ENCODE measurements at regions not wholly inside any gene's neighbourhood (a gene's known extent, or its start where the extent isn't known, plus 50 kb on each side); places are given as distances from the start of the nearest gene placed in this dataset.
"Not testable (repeated sequence)": the region's sequence is repeated elsewhere in the genome, so short reads cannot be mapped to it uniquely, and the experiment has no call there.

- POLR2A ChIA-PET; CTCF ChIA-PET; BruUV-seq (replicated peaks): not testable (repeated sequence)
Measured at GRCh38 chr9:41048672-41049071, 79.8 kb downstream of the FOXD4L6 start.

GRCh38 chr9:41047792-41048191, 80.7 kb downstream of the FOXD4L6 start:
- intact Hi-C loops (cut with micrococcal nuclease; ENCODE audit: unreplicated experiment); DNase-seq (ENCODE audit: low read depth, low spot score): not testable (repeated sequence)

More at GRCh38 chr9:41048672-41049071, 79.8 kb downstream of the FOXD4L6 start:
- H3K4me3 ChIP-seq (ENCODE audit: low read depth in 2 of 2, low read length in 2 of 2); H3K27ac ChIP-seq (ENCODE audit: low read length); H3K36me3 ChIP-seq (ENCODE audit: control insufficient read depth, insufficient read depth, low read length); DNase-seq (ENCODE audit: low read depth, low spot score); H3K4me1 ChIP-seq (ENCODE audit: control insufficient read depth, insufficient read depth, low read length); H3K9me3 ChIP-seq (ENCODE audit: control insufficient read depth, insufficient read depth, low read depth, low read length); H3K27me3 ChIP-seq (ENCODE audit: control insufficient read depth, insufficient read depth, low read length); ATAC-seq; intact Hi-C loops (cut with micrococcal nuclease; ENCODE audit: unreplicated experiment); in situ Hi-C loops (cut with HindIII; ENCODE audit: low pct_unique_long_range_greater_than_20kb, low sequenced_read_pairs): not testable (repeated sequence)

GRCh38 chr9:41044930-41045329, 83.6 kb downstream of the FOXD4L6 start:
- H3K4me1 ChIP-seq (ENCODE audit: control insufficient read depth, insufficient read depth, low read length); H3K27me3 ChIP-seq (ENCODE audit: control insufficient read depth, insufficient read depth, low read length); H3K4me3 ChIP-seq (ENCODE audit: low read depth in 2 of 2, low read length in 2 of 2); in situ Hi-C loops (cut with HindIII; ENCODE audit: low pct_unique_long_range_greater_than_20kb, low sequenced_read_pairs); CTCF ChIA-PET; H3K27ac ChIP-seq (ENCODE audit: low read length); ATAC-seq; DNase-seq (ENCODE audit: low read depth, low spot score); H3K9me3 ChIP-seq (ENCODE audit: control insufficient read depth, insufficient read depth, low read depth, low read length); H3K36me3 ChIP-seq (ENCODE audit: control insufficient read depth, insufficient read depth, low read length); BruUV-seq (replicated peaks); intact Hi-C loops (cut with micrococcal nuclease; ENCODE audit: unreplicated experiment); POLR2A ChIA-PET: not testable (repeated sequence)

More at GRCh38 chr9:41047792-41048191, 80.7 kb downstream of the FOXD4L6 start:
- H3K9me3 ChIP-seq (ENCODE audit: control insufficient read depth, insufficient read depth, low read depth, low read length); ATAC-seq; H3K36me3 ChIP-seq (ENCODE audit: control insufficient read depth, insufficient read depth, low read length); H3K4me1 ChIP-seq (ENCODE audit: control insufficient read depth, insufficient read depth, low read length); POLR2A ChIA-PET; H3K27me3 ChIP-seq (ENCODE audit: control insufficient read depth, insufficient read depth, low read length); H3K4me3 ChIP-seq (ENCODE audit: low read depth in 2 of 2, low read length in 2 of 2); BruUV-seq (replicated peaks); H3K27ac ChIP-seq (ENCODE audit: low read length); in situ Hi-C loops (cut with HindIII; ENCODE audit: low pct_unique_long_range_greater_than_20kb, low sequenced_read_pairs); CTCF ChIA-PET: not testable (repeated sequence)

GRCh38 chr9:41043433-41043832, 85.0 kb downstream of the FOXD4L6 start:
- CTCF ChIA-PET; H3K27ac ChIP-seq (ENCODE audit: low read length); H3K36me3 ChIP-seq (ENCODE audit: control insufficient read depth, insufficient read depth, low read length); H3K4me1 ChIP-seq (ENCODE audit: control insufficient read depth, insufficient read depth, low read length); H3K27me3 ChIP-seq (ENCODE audit: control insufficient read depth, insufficient read depth, low read length); POLR2A ChIA-PET; H3K4me3 ChIP-seq (ENCODE audit: low read depth in 2 of 2, low read length in 2 of 2); ATAC-seq; H3K9me3 ChIP-seq (ENCODE audit: control insufficient read depth, insufficient read depth, low read depth, low read length); in situ Hi-C loops (cut with HindIII; ENCODE audit: low pct_unique_long_range_greater_than_20kb, low sequenced_read_pairs); BruUV-seq (replicated peaks); intact Hi-C loops (cut with micrococcal nuclease; ENCODE audit: unreplicated experiment); DNase-seq (ENCODE audit: low read depth, low spot score): not testable (repeated sequence)

GRCh38 chr9:41042111-41042510, 86.4 kb downstream of the FOXD4L6 start:
- not testable (repeated sequence) for DNase-seq (ENCODE audit: low read depth, low spot score)

GRCh38 chr9:41040705-41041342, 87.7 kb downstream of the FOXD4L6 start:
- DNase-seq (ENCODE audit: low read depth, low spot score); H3K27me3 ChIP-seq (ENCODE audit: control insufficient read depth, insufficient read depth, low read length); H3K36me3 ChIP-seq (ENCODE audit: control insufficient read depth, insufficient read depth, low read length); POLR2A ChIA-PET; H3K4me3 ChIP-seq (ENCODE audit: low read depth in 2 of 2, low read length in 2 of 2); H3K9me3 ChIP-seq (ENCODE audit: control insufficient read depth, insufficient read depth, low read depth, low read length); BruUV-seq (replicated peaks); H3K4me1 ChIP-seq (ENCODE audit: control insufficient read depth, insufficient read depth, low read length); in situ Hi-C loops (cut with HindIII; ENCODE audit: low pct_unique_long_range_greater_than_20kb, low sequenced_read_pairs); ATAC-seq; H3K27ac ChIP-seq (ENCODE audit: low read length); CTCF ChIA-PET; intact Hi-C loops (cut with micrococcal nuclease; ENCODE audit: unreplicated experiment): not testable (repeated sequence)

More at GRCh38 chr9:41042111-41042510, 86.4 kb downstream of the FOXD4L6 start:
- in situ Hi-C loops (cut with HindIII; ENCODE audit: low pct_unique_long_range_greater_than_20kb, low sequenced_read_pairs); H3K4me3 ChIP-seq (ENCODE audit: low read depth in 2 of 2, low read length in 2 of 2); H3K27me3 ChIP-seq (ENCODE audit: control insufficient read depth, insufficient read depth, low read length); H3K9me3 ChIP-seq (ENCODE audit: control insufficient read depth, insufficient read depth, low read depth, low read length); ATAC-seq; POLR2A ChIA-PET; H3K27ac ChIP-seq (ENCODE audit: low read length); H3K36me3 ChIP-seq (ENCODE audit: control insufficient read depth, insufficient read depth, low read length); H3K4me1 ChIP-seq (ENCODE audit: control insufficient read depth, insufficient read depth, low read length); BruUV-seq (replicated peaks); CTCF ChIA-PET; intact Hi-C loops (cut with micrococcal nuclease; ENCODE audit: unreplicated experiment): not testable (repeated sequence)

- H3K36me3 ChIP-seq (ENCODE audit: control insufficient read depth, insufficient read depth, low read length); DNase-seq (ENCODE audit: low read depth, low spot score); H3K27ac ChIP-seq (ENCODE audit: low read length); BruUV-seq (replicated peaks); H3K4me3 ChIP-seq (ENCODE audit: low read depth in 2 of 2, low read length in 2 of 2); ATAC-seq; H3K4me1 ChIP-seq (ENCODE audit: control insufficient read depth, insufficient read depth, low read length); CTCF ChIA-PET; in situ Hi-C loops (cut with HindIII; ENCODE audit: low pct_unique_long_range_greater_than_20kb, low sequenced_read_pairs); H3K9me3 ChIP-seq (ENCODE audit: control insufficient read depth, insufficient read depth, low read depth, low read length); POLR2A ChIA-PET; H3K27me3 ChIP-seq (ENCODE audit: control insufficient read depth, insufficient read depth, low read length); intact Hi-C loops (cut with micrococcal nuclease; ENCODE audit: unreplicated experiment): not testable (repeated sequence)
Measured at GRCh38 chr9:41035276-41035675, 93.2 kb downstream of the FOXD4L6 start.
